Posterior cingulate gyrus (tissue), 11 donors: ENCODE measurements at regions not wholly inside any gene's neighbourhood (a gene's known extent, or its start where the extent isn't known, plus 50 kb on each side); places are given as distances from the start of the nearest gene placed in this dataset.

ENCODE experiments used
- DNase-seq, 10 donors: peaks; one replicate each; pipeline versions ENCODE4 v3.0.0 to v3.0.0-alpha.2; 2020 to 2021; ENCODE audit warnings: mixed read lengths in 3 of 10
- intact Hi-C: fragments of 100-400 bp; cut with DNase I; formaldehyde crosslinking; loops from one replicate; pipeline ENCODE4 v1.15.1; 2023

DNA sequence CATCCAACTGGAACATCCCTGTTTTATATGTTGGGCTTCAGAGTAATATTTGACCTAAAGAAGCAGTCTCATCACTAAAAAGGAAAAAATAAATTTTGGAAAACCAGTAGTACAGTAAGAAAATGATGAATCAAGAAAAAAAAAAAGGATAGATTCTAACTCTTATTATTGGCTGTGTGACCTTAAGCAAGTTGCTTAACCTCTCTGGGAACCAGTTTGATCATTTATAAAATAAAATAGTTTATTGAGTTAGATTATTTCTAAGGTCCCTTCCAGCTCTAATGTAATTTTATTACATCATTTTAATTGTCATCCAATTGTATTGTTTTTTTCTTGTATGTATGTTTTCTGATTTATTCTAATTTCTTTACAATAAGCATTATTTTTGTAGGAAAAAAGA lies 127.0 kb downstream of the PRELID2 start:
- intact Hi-C loops, result no loop called here
- no peak for DNase-seq

DNA sequence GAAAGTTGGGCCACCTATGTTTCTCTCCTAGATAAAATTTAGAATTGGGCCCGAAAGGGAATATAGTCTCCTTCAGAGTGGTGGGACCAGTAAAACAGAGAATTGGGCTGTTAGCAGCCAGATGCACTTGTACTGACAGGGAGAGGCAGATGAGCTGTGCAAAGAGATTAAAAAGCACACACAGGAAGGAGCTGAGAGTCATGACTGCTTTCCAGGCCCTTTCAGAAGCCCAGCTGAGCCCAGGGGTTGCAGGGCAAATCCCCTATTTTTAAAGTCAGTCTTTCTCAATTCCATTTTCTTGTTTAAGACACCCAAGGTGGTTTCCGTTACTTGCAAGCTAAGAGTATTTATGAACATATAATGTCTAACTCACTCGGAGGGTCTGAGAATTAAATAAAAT lies 130.4 kb downstream of the PRELID2 start:
- no peak for DNase-seq
- intact Hi-C loops, result no loop called here

DNA sequence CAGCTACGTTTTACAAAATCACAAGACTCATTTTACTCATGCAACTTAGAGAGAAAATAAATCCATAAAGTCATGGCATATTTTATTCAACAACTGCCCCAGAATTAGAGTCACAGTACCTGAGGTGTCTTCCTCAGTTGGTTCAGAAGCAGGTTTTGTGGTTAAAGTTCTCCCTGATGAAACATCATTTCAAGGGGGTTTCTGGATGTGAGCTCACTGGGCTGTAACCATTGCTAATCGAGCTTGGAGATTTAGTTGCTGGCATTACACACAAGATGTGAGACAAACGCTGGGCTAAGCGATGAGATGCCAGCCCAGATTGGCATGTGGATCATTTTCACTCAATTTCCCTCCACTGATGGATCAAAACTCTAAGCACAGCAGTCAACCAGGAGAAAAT lies 131.3 kb downstream of the PRELID2 start:
- no peak for DNase-seq
- intact Hi-C loops, result no loop called here

DNA sequence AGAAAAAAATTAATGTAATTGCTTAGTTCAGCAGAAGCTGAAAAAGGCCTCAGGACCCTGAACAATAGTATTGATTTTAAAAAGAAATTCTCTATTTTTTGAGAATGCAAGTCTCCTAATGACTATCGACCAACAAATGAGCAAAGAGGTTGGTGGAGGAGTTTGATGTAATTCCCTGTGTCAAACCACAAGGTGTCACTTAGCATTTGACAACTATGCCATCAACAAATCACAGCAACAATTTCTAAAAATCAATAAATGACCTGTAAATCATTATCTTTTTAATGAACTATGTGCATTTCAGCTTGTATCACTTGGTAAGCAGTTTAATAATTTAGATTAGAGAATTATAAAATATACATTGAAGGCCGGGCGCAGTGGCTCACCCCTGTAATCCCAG lies 133.7 kb downstream of the PRELID2 start:
- intact Hi-C loops, result no loop called here
- DNase-seq, result no peak

DNA sequence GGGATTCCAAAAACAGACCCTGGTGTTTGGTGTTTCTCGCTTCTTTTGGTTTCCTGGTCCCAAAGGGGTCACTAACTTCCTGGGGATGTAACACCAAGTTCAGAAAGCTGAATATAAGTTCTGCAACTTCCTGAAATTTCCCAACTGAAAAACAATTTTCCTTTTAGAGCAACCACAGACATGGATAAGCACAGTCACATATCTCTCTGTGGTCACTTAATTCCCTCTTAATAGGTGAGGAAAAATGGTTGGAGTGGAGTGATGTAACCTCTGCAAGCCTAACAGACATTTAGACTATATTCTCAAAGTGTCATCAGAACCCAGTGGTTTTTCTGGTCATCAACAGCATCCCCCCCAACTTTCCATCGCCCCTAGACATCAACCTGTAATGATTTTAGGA lies 135.3 kb downstream of the PRELID2 start:
- intact Hi-C loops, result no loop called here

DNA sequence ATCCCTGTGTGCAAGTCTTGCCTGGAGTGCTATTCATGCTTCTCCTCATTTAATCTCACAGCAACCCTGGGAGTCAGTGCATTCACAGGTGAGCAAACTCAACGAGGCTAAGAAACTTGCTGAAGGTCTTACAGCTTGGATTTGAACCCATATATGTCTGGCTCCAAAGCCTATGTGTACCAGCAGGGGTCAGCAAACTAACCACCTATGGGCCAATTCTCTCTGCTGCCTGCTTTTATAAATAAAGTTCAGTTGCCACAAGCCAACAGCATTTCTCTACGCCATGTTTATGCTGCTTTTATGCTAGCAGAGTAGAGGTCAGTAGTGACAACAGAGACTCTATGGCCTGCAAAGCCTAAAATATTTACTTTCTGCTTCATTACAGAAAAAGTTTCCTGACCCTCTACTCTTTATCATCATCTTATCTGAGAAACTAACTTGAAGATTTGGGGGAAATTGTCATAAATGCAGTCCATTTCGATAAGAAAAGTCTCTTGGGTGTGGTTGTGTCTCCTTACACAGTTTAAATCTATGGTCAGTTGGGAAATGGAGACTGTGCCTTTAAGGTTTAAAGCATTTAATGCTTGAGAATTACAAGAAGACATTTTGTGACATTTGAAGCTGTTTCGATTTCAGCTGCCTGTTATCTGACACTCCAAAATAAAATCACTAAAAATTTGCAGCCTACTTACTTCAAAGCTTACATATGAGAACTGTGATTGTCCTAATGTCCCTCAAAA lies 137.7 kb downstream of the PRELID2 start:
- no peak for DNase-seq
- intact Hi-C loops, result no loop called here

More for the DNA sequence above, 135.3 kb downstream of the PRELID2 start:
- DNase-seq, result no peak

DNA sequence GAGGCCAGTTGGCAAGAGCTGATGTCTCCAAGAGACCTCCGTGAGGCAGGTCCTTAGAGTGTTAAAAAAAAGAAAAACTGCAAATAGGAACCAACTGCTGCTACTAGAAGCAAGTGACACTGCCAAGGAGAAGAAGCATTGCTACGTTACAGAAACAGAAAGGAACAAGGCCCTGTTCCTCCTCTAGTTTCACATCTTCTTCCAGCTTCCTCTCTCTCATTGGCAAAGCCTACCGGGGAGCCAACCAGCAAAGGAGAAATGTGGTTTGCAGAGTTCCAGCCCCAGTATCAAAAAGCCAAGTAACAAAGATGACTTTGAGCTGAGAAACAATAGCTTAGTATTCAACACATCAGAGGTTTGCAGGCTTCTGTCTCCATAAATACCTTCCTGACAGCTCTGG lies 145.9 kb downstream of the PRELID2 start:
- intact Hi-C loops, result no loop called here
- DNase-seq, result peak in 2 of 10 donors; percentile 10 to 23

DNA sequence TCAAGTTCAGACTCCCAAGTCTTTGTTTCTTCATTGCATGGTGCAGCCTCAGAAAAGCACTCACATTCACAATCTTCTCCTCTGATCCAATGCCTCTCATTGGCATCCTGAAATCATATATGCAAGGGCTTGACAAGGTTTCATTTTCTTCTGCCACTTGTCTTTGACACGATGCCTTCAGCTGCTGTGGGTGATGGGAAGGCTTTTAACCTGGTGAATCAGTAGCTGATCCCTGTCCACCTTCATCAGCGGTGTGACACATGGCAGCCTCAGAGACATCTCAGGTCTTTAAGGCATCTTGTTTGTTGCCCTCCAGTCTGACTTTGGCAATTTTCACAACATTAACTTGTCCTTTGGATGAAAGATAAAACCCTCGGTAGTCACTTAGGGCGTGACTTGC lies 147.2 kb downstream of the PRELID2 start:
- intact Hi-C loops, result no loop called here
- no peak for DNase-seq

DNA sequence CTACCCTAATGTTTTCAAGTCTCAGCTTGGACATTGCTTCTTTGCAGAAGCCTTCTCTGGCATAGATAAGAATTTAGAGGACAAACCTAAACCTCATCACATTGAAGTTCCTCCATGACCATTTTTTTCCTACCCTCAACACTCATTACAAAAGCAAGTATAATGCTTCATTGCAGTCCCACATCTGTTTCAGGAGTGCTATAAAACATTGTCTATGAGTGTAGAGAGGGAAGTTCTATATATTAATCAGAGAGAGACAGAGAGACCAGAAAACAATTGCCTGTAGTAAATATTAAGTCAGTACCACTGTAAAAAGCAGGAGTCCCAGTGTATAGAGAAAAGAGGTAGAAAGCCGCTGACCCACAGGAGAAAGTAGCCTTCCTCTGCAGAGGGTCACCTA lies 149.7 kb downstream of the PRELID2 start:
- DNase-seq, result no peak
- intact Hi-C loops, result no loop called here

DNA sequence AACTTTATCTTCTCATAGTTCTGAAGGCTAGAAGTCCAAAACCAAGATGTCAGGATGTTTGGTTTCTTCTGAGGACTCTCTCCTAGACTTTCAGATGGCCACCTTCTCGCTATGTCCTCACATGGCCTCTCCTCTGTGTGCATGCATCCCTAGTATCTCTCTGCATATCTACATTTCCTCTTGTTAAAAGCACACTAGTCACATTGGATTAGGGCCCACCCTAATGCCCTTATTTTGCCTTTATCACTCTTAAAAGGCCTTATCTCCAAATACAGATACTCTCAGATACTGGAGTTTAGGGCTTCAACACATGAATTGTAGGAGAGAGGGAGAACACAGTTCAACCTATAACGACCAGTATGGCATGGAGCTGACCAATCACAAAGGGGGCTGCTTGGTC lies 151.7 kb downstream of the PRELID2 start:
- intact Hi-C loops, result loop anchor here (5.0 kb wide), 3 partner anchors 129 to 444 kb away; no protein-coding TSS in a partner anchor
- no peak for DNase-seq

DNA sequence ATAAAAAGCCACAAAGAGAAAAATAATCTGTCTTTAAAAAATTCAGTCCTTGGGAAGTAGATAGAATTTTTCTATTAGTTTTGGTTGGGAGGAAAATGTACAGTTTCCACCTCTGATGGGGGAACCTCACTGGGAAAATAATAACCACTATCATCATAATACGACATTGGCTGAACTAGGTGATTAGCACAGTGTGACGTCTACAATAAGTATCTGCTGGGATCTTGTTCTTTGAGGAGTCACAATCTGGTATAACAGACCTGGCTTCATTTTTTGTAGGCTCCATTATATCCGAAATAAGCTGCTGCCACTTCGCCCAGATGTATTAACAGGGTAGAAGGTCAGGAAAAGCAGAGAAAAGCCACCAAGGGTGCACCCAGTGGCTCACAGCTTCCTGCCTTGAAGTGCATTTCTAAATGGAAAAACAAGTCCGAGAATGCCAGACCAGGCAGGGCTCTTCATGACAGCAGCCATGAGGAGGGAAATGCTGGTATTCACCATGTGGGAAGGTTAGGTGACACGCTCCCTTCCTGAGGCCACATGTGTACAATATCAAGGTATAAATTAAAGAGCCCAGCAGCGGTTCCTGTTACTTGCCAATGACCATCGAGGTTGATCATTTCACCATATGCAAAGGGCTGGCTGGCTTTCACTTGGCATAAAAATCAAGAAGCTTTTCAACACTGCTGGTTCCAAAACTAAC lies 152.8 kb downstream of the PRELID2 start:
- intact Hi-C loops, result loop anchor here (5.0 kb wide), 3 partner anchors 130 to 445 kb away; no protein-coding TSS in a partner anchor

DNA sequence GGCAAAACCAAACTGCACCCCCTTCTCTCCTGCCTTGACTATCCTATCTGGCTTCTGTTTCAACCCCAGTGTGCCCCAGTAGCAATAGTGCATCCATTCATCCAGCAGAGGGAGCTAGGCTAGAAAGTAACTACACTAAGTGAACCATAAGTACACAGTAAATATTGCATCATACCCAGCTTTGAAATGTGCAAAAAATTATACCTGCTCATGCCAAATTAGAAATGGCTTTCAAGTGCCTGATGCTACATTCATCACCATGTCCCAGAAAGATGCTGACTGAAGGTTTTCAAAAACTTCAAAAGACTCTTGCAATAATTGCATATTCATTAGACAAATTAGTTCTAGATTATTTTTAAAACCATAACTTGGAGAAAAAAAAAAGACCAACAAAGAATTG lies 153.5 kb downstream of the PRELID2 start:
- DNase-seq, result peak in 4 of 10 donors; percentile 24 to 47 (median 30)
- intact Hi-C loops, result loop anchor here (5.0 kb wide), 3 partner anchors 131 to 446 kb away; no protein-coding TSS in a partner anchor

More for the DNA sequence above, 152.8 kb downstream of the PRELID2 start:
- DNase-seq, result no peak

DNA sequence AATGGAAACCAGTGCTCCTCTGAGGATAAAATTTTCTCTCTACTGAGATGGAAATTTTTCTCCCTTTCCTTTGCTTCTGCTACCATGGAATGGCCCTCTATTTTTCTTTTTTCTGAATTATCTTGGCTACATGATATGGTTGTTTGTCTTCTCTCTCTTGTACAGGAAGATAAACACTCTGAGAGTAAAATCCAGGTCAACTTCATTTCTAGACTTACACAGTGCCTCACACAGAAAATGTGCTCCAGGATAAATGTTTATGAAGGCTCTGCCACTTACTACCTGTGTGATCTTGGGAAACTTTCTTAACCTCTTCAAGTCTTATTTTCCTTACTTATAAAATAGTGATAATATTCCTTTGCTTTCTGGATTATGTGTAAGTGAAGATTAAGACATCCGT lies 153.9 kb downstream of the PRELID2 start:
- DNase-seq, result no peak
- intact Hi-C loops, result loop anchor here (5.0 kb wide), 3 partner anchors 131 to 446 kb away; no protein-coding TSS in a partner anchor

DNA sequence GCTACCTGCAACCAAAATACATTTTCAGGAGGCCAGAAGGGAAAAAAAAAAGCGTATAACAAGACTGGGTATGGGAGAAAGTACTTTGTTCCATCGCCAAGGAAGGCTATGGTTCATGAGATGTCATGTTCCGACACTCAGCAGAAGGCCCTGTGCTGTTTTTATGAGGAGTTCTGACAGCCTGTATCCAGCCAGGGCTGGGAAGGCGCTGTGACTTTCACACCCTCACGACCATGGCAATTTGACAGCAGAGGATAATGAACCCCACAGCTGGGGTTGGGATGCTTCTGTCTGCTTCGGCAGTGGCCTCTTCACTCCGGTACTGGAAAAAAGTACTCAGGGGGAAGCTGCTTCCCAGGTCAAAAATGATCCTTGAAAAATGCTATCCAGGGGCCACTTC lies 154.4 kb downstream of the PRELID2 start:
- intact Hi-C loops, result loop anchor here (5.0 kb wide), 3 partner anchors 132 to 447 kb away; no protein-coding TSS in a partner anchor
- no peak for DNase-seq

DNA sequence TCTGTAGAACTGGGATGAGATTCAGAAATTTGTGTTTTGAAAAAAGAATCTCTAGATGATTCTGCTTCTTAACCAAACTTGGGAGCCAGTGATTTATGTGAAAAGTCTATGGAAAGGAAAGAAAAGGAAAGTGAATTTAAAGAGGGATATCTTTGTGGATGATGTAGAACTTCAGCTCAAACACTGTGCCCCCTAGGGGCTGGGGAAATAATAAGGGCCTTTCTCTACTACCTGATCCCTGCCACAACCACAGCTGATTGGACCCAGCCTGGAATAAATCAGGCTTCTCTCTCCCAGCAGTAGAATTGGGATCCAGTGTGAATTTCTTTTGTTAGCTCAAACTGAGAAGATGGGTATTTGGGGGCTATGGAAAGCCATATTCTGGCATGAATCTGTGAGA lies 155.0 kb downstream of the PRELID2 start:
- DNase-seq, result no peak
- intact Hi-C loops, result loop anchor here (5.0 kb wide), 3 partner anchors 132 to 447 kb away; no protein-coding TSS in a partner anchor

DNA sequence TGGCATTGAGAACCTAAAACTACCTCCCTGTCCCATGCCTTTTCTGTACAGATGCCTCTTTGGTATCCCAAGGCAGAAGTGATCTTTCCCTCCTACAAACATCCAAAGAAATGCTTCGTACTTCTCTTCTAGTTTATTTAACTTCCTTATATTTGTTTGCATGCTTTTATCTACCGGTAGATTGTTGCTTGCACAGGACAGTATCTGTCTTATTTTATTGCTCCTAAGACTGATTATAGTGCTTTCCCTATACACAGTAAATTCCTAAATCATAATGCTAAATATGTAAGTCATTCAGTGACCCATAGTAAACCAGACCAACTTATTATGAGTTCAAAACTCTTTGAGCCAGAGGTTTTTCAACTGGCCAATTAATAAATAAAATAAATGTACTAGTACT lies 156.9 kb downstream of the PRELID2 start:
- no peak for DNase-seq
- intact Hi-C loops, result no loop called here

DNA sequence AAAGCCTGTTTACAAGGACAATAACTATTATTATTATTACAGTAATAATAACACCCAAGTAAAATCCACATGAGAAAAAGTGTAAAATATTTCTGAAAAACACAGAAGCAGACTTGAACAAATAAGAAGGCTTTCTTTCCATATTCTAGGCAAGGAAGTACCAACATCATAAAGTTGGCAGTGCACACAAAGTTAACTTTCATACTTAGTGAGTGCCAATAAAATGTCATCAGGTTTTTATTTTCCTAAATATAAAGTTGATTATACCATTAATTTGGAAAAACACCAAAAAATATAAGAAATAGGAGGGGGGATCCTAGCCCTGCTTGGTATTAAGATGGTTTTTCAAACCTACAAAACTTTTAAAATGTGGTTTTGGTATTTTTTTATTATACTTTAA lies 161.4 kb downstream of the PRELID2 start:
- intact Hi-C loops, result no loop called here
- DNase-seq, result no peak

DNA sequence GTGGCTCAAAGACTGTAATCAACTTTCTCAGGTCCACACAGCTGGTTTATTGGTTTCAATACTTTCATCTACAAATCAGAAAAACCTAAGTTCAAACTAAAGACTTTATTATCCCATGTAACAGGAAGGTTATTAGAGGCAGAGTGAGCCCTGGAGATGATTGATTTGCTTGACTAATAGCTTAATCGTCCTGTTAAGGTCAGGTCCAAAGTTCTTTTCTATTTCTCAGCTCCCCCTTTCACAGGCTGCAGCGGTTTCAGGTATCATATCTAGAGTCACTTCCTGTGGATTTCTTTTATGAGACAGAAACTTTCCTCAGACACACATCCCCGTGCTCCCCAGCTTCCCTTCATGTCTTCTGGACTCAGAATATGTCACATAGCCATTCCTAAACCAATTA lies 166.4 kb downstream of the PRELID2 start:
- no peak for DNase-seq
- intact Hi-C loops, result no loop called here

DNA sequence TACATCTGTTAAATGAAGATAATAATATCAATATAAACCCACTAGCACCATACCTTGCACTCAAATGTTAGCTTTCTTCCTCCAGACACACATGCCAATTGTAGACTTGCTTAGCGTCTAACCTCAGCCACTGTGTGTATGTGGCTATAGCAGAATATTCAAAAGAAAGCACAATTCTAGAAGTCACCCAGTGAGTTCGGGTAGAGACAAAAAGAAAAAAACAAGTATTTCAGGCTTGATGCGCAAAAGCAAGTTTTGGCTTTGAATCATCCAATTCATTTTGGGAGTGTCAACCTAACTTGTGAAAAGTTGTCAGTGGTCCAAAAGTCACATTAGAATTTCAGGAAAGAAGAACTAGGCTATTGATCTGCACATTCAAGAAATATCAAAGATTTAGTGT lies 167.4 kb downstream of the PRELID2 start:
- intact Hi-C loops, result no loop called here
- no peak for DNase-seq

DNA sequence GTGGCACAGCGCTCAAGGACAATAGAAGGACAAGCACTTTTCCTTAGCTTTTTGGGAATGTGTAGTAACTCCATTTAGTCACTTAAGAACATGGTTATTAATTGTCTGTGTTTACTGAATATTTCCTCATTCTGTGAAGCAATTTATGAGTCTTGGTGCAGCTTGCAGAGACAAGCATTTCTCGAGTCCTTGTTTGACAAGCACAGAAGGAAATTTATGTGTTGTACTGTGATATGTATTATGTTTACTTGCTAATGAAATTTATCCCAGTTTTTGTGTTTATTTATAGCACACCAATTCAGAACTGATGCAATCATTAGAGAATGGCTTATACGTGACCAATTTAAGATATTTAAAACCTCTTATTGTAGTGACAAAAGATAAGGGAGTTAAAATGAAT lies 168.6 kb downstream of the PRELID2 start:
- DNase-seq, result no peak
- intact Hi-C loops, result no loop called here

DNA sequence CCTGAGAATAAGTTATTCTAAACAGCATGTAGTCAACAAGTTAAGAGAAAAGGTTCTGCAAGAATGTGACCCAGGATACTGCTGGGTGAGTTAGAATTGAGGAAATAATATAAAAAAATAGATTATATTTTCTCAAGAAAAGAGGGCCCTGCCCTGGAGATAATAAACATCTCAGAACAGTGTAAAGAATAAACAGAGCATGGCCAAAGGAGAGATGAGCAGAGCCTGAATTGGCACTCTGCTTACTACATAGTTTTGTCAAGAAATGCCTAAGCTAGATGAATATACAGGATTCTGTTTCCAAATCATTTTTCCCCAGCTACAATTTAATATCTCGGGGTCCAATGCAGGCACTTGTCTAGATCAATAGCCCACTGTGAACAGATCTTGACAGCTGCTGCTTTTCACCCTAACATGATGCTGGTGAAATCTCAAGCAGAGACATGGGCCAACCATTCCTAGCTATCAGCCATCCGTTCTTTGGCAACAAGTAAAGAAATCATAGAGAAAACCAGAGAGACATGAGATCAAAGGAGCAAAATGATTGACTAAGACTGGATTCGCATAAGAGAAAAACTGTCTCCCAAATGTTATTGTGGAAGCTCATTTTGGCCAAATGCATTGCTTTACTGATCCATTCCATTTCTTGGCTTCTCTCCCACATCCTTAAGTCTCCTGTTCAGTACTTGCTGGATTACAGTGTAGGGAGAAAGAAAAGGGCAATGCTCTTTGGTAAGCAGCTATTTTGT lies 173.2 kb downstream of the PRELID2 start:
- no peak for DNase-seq
- intact Hi-C loops, result no loop called here
